ENCODE measurements at regions not wholly inside any gene's neighbourhood (a gene's known extent, or its start where the extent isn't known, plus 50 kb on each side); places are given as distances from the start of the nearest gene placed in this dataset.

DNA sequence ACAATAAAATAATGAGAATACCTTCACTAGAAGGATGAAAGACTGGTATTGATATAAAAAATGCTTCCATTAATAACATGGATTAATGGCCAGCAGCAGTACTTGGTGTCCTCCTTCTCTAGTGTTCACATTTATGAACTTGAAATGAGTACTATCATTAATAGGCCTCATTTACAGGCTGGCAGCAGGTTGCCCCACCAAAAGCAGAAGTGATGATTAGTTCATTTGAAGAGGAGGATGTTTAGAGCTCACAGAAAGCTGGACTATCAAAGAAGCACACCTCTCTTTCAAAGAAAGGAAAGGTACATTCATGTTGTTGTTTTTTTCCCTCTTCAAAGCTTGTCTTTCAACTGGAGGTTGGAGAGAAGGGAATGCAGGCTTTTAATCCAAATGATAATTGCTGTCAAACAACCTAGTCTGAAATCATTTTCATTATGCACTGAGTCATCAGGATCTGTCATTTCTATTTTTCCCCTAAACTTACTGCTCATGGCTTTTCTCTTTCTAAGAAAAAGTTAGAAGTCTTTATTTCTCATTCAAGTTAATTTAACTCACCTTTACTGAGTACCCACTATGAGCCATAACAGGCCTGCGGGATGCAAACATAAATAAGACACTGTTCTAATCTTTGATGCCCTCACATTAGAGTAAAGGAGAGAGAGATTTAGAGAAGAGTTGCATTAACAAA, 157.9 kb upstream of the GRIP1 start:
- DNase-seq (ENCODE audit: low read depth, low spot score) = no peak

DNA sequence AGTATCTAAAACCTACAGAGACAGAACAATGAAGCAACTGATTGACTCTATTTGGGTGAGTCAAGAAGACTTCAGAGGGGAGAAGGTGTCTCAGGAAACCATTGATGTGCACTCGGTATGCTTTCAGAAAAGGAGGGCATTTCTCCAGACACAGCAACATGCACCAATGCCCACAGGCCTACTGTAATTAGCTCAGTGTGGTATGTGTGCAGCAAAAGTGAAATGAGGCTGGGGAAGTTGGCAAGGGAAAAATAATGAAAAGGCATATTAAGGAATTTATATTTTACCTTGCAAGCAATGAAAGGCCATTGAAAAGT, 158.4 kb upstream of the GRIP1 start:
- DNase-seq (ENCODE audit: low read depth, low spot score) (no peak), ATAC-seq (no peak)
- no peak overlapping the region for H3K27ac ChIP-seq (ENCODE audit: low read length)
- no peak overlapping the region for H3K4me3 ChIP-seq (ENCODE audit: low read depth in 2 of 2, low read length in 2 of 2)
- no peaks in the 10 kb centered on the region for H3K27me3 ChIP-seq (ENCODE audit: control insufficient read depth, insufficient read depth, low read length)
- no peaks in the 10 kb centered on the region for H3K36me3 ChIP-seq (ENCODE audit: control insufficient read depth, insufficient read depth, low read length)
- no peaks in the 10 kb centered on the region for H3K9me3 ChIP-seq (ENCODE audit: control insufficient read depth, insufficient read depth, low read depth, low read length)
- POLR2A ChIA-PET = no interaction called here
- CTCF ChIA-PET = interaction anchor here (0.7 kb wide), 1 partner anchor 1621 kb away, joined by 5 read pairs; no protein-coding TSS in a partner anchor
- in situ Hi-C loops (cut with HindIII; ENCODE audit: low pct_unique_long_range_greater_than_20kb, low sequenced_read_pairs) (no loop called here), intact Hi-C loops (cut with micrococcal nuclease; ENCODE audit: unreplicated experiment) (no loop called here)
- TF ChIP-seq SIN3A (IDR thresholded peaks at IDR 0.05; ENCODE audit: borderline replicate concordance, insufficient read depth, low read depth, low read length) = no peak
- TF ChIP-seq, protein P1, sequence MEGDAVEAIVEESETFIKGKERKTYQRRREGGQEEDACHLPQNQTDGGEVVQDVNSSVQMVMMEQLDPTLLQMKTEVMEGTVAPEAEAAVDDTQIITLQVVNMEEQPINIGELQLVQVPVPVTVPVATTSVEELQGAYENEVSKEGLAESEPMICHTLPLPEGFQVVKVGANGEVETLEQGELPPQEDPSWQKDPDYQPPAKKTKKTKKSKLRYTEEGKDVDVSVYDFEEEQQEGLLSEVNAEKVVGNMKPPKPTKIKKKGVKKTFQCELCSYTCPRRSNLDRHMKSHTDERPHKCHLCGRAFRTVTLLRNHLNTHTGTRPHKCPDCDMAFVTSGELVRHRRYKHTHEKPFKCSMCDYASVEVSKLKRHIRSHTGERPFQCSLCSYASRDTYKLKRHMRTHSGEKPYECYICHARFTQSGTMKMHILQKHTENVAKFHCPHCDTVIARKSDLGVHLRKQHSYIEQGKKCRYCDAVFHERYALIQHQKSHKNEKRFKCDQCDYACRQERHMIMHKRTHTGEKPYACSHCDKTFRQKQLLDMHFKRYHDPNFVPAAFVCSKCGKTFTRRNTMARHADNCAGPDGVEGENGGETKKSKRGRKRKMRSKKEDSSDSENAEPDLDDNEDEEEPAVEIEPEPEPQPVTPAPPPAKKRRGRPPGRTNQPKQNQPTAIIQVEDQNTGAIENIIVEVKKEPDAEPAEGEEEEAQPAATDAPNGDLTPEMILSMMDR (IDR thresholded peaks at IDR 0.05) = no peak
- no peaks in the 10 kb centered on the region for H3K4me1 ChIP-seq (ENCODE audit: control insufficient read depth, insufficient read depth, low read length)
- no TSS peak for BruUV-seq (replicated peaks)

More for the DNA sequence above, 157.9 kb upstream of the GRIP1 start:
- BruUV-seq (replicated peaks) = no TSS peak
- no peaks in the 10 kb centered on the region for H3K4me1 ChIP-seq (ENCODE audit: control insufficient read depth, insufficient read depth, low read length)
- H3K27me3 ChIP-seq (ENCODE audit: control insufficient read depth, insufficient read depth, low read length) = no peaks in the 10 kb centered on the region
- TF ChIP-seq SIN3A (IDR thresholded peaks at IDR 0.05; ENCODE audit: borderline replicate concordance, insufficient read depth, low read depth, low read length) (no peak), TCF7L2 (IDR thresholded peaks at IDR 0.05; ENCODE audit: low read depth, low read length) (no peak), POLR2AphosphoS5 (IDR thresholded peaks at IDR 0.05; ENCODE audit: low read depth, low read length) (no peak)
- TF ChIP-seq, protein P2, sequence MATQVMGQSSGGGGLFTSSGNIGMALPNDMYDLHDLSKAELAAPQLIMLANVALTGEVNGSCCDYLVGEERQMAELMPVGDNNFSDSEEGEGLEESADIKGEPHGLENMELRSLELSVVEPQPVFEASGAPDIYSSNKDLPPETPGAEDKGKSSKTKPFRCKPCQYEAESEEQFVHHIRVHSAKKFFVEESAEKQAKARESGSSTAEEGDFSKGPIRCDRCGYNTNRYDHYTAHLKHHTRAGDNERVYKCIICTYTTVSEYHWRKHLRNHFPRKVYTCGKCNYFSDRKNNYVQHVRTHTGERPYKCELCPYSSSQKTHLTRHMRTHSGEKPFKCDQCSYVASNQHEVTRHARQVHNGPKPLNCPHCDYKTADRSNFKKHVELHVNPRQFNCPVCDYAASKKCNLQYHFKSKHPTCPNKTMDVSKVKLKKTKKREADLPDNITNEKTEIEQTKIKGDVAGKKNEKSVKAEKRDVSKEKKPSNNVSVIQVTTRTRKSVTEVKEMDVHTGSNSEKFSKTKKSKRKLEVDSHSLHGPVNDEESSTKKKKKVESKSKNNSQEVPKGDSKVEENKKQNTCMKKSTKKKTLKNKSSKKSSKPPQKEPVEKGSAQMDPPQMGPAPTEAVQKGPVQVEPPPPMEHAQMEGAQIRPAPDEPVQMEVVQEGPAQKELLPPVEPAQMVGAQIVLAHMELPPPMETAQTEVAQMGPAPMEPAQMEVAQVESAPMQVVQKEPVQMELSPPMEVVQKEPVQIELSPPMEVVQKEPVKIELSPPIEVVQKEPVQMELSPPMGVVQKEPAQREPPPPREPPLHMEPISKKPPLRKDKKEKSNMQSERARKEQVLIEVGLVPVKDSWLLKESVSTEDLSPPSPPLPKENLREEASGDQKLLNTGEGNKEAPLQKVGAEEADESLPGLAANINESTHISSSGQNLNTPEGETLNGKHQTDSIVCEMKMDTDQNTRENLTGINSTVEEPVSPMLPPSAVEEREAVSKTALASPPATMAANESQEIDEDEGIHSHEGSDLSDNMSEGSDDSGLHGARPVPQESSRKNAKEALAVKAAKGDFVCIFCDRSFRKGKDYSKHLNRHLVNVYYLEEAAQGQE (IDR thresholded peaks at IDR 0.05; ENCODE audit: insufficient read depth in 1 of 2, low read depth in 2 of 2, low read length in 1 of 2) = no peak
- TF ChIP-seq, protein P1 (IDR thresholded peaks at IDR 0.05) = no peak
- no peak overlapping the region for H3K4me3 ChIP-seq (ENCODE audit: low read depth in 2 of 2, low read length in 2 of 2)
- ChIA-PET POLR2A (no interaction called here), CTCF (no interaction called here)
- intact Hi-C loops (cut with micrococcal nuclease; ENCODE audit: unreplicated experiment) (no loop called here), in situ Hi-C loops (cut with HindIII; ENCODE audit: low pct_unique_long_range_greater_than_20kb, low sequenced_read_pairs) (no loop called here)
- H3K36me3 ChIP-seq (ENCODE audit: control insufficient read depth, insufficient read depth, low read length) = no peaks in the 10 kb centered on the region
- ATAC-seq = no peak
- H3K9me3 ChIP-seq (ENCODE audit: control insufficient read depth, insufficient read depth, low read depth, low read length) = no peaks in the 10 kb centered on the region
- H3K27ac ChIP-seq (ENCODE audit: low read length) = no peak overlapping the region

All from Panc1 (cell line).